ENCODE measurements at regions not wholly inside any gene's neighbourhood (a gene's known extent, or its start where the extent isn't known, plus 50 kb on each side); places are given as distances from the start of the nearest gene placed in this dataset.

- H3K27ac ChIP-seq, result no peak overlapping the region
- TF ChIP-seq EP300 (IDR thresholded peaks at IDR 0.05) (no peak), POLR2AphosphoS5 (IDR thresholded peaks at IDR 0.05) (no peak), POLR2A (IDR thresholded peaks at IDR 0.05) (no peak), CTCF (IDR thresholded peaks at IDR 0.05) (no peak)
- H3K4me3 ChIP-seq, result no peak overlapping the region
- H3K36me3 ChIP-seq, result no peaks in the 10 kb centered on the region
- DNase-seq, result no peak
- H3K4me1 ChIP-seq, result no peaks in the 10 kb centered on the region
- intact Hi-C loops (cut with DNase I), result no loop called here
- H3K27me3 ChIP-seq, result no peaks in the 10 kb centered on the region
- H3K9me3 ChIP-seq, result no peaks in the 10 kb centered on the region
Observed at GRCh38 chr1:185495007-185495406, 178.0 kb upstream of the IVNS1ABP start.

GRCh38 chr1:185492089-185492825, 175.2 kb upstream of the IVNS1ABP start:
- TF ChIP-seq POLR2AphosphoS5 (IDR thresholded peaks at IDR 0.05), result no peak
- TF ChIP-seq EP300 (IDR thresholded peaks at IDR 0.05), result no peak
- no peak for TF ChIP-seq POLR2A (IDR thresholded peaks at IDR 0.05)
- TF ChIP-seq CTCF (IDR thresholded peaks at IDR 0.05), result no peak
- intact Hi-C loops (cut with DNase I), result no loop called here
- no peak overlapping the region for H3K27ac ChIP-seq

GRCh38 chr1:185491604-185492003, 174.6 kb upstream of the IVNS1ABP start:
- intact Hi-C loops (cut with DNase I), result no loop called here
- Histone ChIP-seq H3K9me3 (no peaks in the 10 kb centered on the region), H3K27ac (no peak overlapping the region), H3K27me3 (no peaks in the 10 kb centered on the region), H3K36me3 (no peaks in the 10 kb centered on the region), H3K4me1 (no peaks in the 10 kb centered on the region), H3K4me3 (no peak overlapping the region)
- TF ChIP-seq EP300 (IDR thresholded peaks at IDR 0.05) (no peak), CTCF (IDR thresholded peaks at IDR 0.05) (no peak), POLR2AphosphoS5 (IDR thresholded peaks at IDR 0.05) (no peak), POLR2A (IDR thresholded peaks at IDR 0.05) (no peak)
- WGBS, 2 donors, result 34 to 68% methylated on average over 2 of the region's 2 CpGs
- no peak for DNase-seq

More at GRCh38 chr1:185492089-185492825, 175.2 kb upstream of the IVNS1ABP start:
- H3K27me3 ChIP-seq, result no peaks in the 10 kb centered on the region
- no peaks in the 10 kb centered on the region for H3K9me3 ChIP-seq
- H3K4me1 ChIP-seq, result no peaks in the 10 kb centered on the region
- H3K4me3 ChIP-seq, result no peak overlapping the region
- H3K36me3 ChIP-seq, result no peaks in the 10 kb centered on the region
- no peak for DNase-seq

GRCh38 chr1:185490924-185491323, 173.9 kb upstream of the IVNS1ABP start:
- Histone ChIP-seq H3K4me1 (no peaks in the 10 kb centered on the region), H3K9me3 (no peaks in the 10 kb centered on the region), H3K4me3 (no peak overlapping the region), H3K27ac (no peak overlapping the region), H3K36me3 (no peaks in the 10 kb centered on the region), H3K27me3 (no peaks in the 10 kb centered on the region)
- DNase-seq, result no peak
- intact Hi-C loops (cut with DNase I), result no loop called here
- 81 to 91% methylated on average over 5 of the region's 5 CpGs for WGBS, 2 donors
- no peak for TF ChIP-seq POLR2A (IDR thresholded peaks at IDR 0.05)
- TF ChIP-seq CTCF (IDR thresholded peaks at IDR 0.05), result no peak
- TF ChIP-seq POLR2AphosphoS5 (IDR thresholded peaks at IDR 0.05), result no peak
- TF ChIP-seq EP300 (IDR thresholded peaks at IDR 0.05), result no peak

- H3K27ac ChIP-seq, result no peak overlapping the region
- H3K36me3 ChIP-seq, result no peaks in the 10 kb centered on the region
- TF ChIP-seq EP300 (IDR thresholded peaks at IDR 0.05) (no peak), POLR2A (IDR thresholded peaks at IDR 0.05) (no peak), CTCF (IDR thresholded peaks at IDR 0.05) (no peak), POLR2AphosphoS5 (IDR thresholded peaks at IDR 0.05) (no peak)
- H3K4me3 ChIP-seq, result no peak overlapping the region
- H3K4me1 ChIP-seq, result no peaks in the 10 kb centered on the region
- no peaks in the 10 kb centered on the region for H3K9me3 ChIP-seq
- H3K27me3 ChIP-seq, result no peaks in the 10 kb centered on the region
- 56 to 84% methylated on average over 3 of the region's 3 CpGs for WGBS, 2 donors
- intact Hi-C loops (cut with DNase I), result no loop called here
- no peak for DNase-seq
Observed at GRCh38 chr1:185489406-185489805, 172.4 kb upstream of the IVNS1ABP start.

Data from sigmoid colon (tissue), 6 donors.